Liver (tissue), 8 donors: ENCODE measurements at regions not wholly inside any gene's neighbourhood (a gene's known extent, or its start where the extent isn't known, plus 50 kb on each side); places are given as distances from the start of the nearest gene placed in this dataset.

Experiments
- DNase-seq: peaks from one replicate; pipeline ENCODE4 v3.0.0-alpha.2; 2017; ENCODE audit warnings: low spot score
- H3K27ac ChIP-seq, 2 donors: one replicate each; pipeline ENCODE4 v1.7.0; 2013; ENCODE audit warnings: inconsistent platforms in 2 of 2, low read length in 2 of 2, control low read depth in 1 of 2, low read depth in 1 of 2, mild to moderate bottlenecking in 1 of 2
- H3K27me3 ChIP-seq, 4 donors: one replicate each; pipeline versions ENCODE4 v1.6.1 to v1.7.0; 2013; ENCODE audit warnings: low read length in 3 of 4, inconsistent platforms in 1 of 4, mild to moderate bottlenecking in 1 of 4, moderate library complexity in 1 of 4; ENCODE audit not compliant: control insufficient read depth in 4 of 4, insufficient read depth in 4 of 4
- H3K36me3 ChIP-seq, 4 donors: one replicate each; pipeline versions ENCODE4 v1.6.1 to v1.7.0; 2013; ENCODE audit warnings: low read length in 3 of 4, mild to moderate bottlenecking in 3 of 4, low read depth in 1 of 4, moderate library complexity in 1 of 4; ENCODE audit not compliant: control insufficient read depth in 4 of 4, insufficient read depth in 3 of 4
- H3K4me1 ChIP-seq, 4 donors: one replicate each; pipeline versions ENCODE4 v1.6.1 to v1.7.0; 2013; ENCODE audit warnings: low read length in 3 of 4, mild to moderate bottlenecking in 3 of 4, moderate library complexity in 1 of 4; ENCODE audit not compliant: control insufficient read depth in 4 of 4, insufficient read depth in 4 of 4
- H3K4me3 ChIP-seq, 3 donors: one replicate each; pipeline versions ENCODE4 v1.6.1 to v1.7.0; 2013; ENCODE audit warnings: low read length in 3 of 3, control low read depth in 1 of 3, low read depth in 1 of 3, mild to moderate bottlenecking in 1 of 3
- H3K9ac ChIP-seq, 2 donors: one replicate each; pipeline ENCODE4 v1.7.0; 2013; ENCODE audit warnings: low read length in 2 of 2, mild to moderate bottlenecking in 2 of 2, moderate library complexity in 2 of 2, control low read depth in 1 of 2, low read depth in 1 of 2
- H3K9me3 ChIP-seq, 4 donors: one replicate each; pipeline versions ENCODE4 v1.6.1 to v1.7.0; 2013; ENCODE audit warnings: low read length in 3 of 4; ENCODE audit not compliant: control insufficient read depth in 4 of 4
- EGR1 ChIP-seq, 2 donors: IDR thresholded peaks; 2 replicates each; pipeline ENCODE4 v1.6.1; 2016 to 2018; ENCODE audit warnings: antibody characterized with exemption in 2 of 2, low read depth in 2 of 2
- FOXA2 ChIP-seq: IDR thresholded peaks from 2 replicates; pipeline ENCODE4 v1.6.1; 2016; ENCODE audit warnings: antibody characterized with exemption
- GABPA ChIP-seq, 2 donors: IDR thresholded peaks in 1 of 2; conservative IDR thresholded peaks in 1 of 2; 2 replicates each; pipeline ENCODE4 v1.6.1; 2016; ENCODE audit warnings: antibody characterized with exemption in 2 of 2, mild to moderate bottlenecking in 1 of 2, moderate library complexity in 1 of 2
- HNF4A ChIP-seq, 2 donors: conservative IDR thresholded peaks; 2 replicates each; pipeline ENCODE4 v1.6.1; 2016; ENCODE audit warnings: antibody characterized with exemption in 2 of 2, mild to moderate bottlenecking in 2 of 2
- HNF4G ChIP-seq: IDR thresholded peaks from 2 replicates; pipeline ENCODE4 v1.6.1; 2016; ENCODE audit warnings: antibody characterized with exemption
- JUND ChIP-seq, 2 donors: IDR thresholded peaks; 2 replicates each; pipeline ENCODE4 v1.6.1; 2016; ENCODE audit warnings: antibody characterized with exemption in 2 of 2
- NR2F2 ChIP-seq: IDR thresholded peaks from 2 replicates; pipeline ENCODE4 v1.6.1; 2016; ENCODE audit warnings: antibody characterized with exemption
- RAD21 ChIP-seq, 2 donors: IDR thresholded peaks; 2 replicates each; pipeline ENCODE4 v1.6.1; 2016; ENCODE audit warnings: antibody characterized with exemption in 2 of 2, mild to moderate bottlenecking in 2 of 2
- REST ChIP-seq: IDR thresholded peaks from 2 replicates; pipeline ENCODE4 v1.6.1; 2016; ENCODE audit warnings: antibody characterized with exemption, mild to moderate bottlenecking
- RXRA ChIP-seq, 2 donors: IDR thresholded peaks; 2 replicates each; pipeline ENCODE4 v1.6.1; 2017 to 2018; ENCODE audit warnings: antibody characterized with exemption in 2 of 2, mild to moderate bottlenecking in 1 of 2
- SP1 ChIP-seq: IDR thresholded peaks from 2 replicates; pipeline ENCODE4 v1.6.1; 2018; ENCODE audit warnings: antibody characterized with exemption, mild to moderate bottlenecking
- YY1 ChIP-seq: IDR thresholded peaks from 2 replicates; pipeline ENCODE4 v1.6.1; 2016; ENCODE audit warnings: antibody characterized with exemption, mild to moderate bottlenecking
- ZBTB33 ChIP-seq: IDR thresholded peaks from 2 replicates; pipeline ENCODE4 v1.6.1; 2016; ENCODE audit warnings: antibody characterized with exemption
- WGBS: extraction: QIAGEN DNeasy Blood & Tissue Kit; methylation state at CpG from one replicate; pipeline ENCODE4 v1.1.7; 2013; 5-methylcytosine and 5-hydroxymethylcytosine counted together
- TF ChIP-seq, protein P1 (sequence below): fragments of 150-350 bp; IDR thresholded peaks from 2 replicates; pipeline ENCODE4 v1.5.1; 2017; ENCODE audit warnings: improper control_type of control experiment, low read depth, low read length; ENCODE audit not compliant: missing input control
- TF ChIP-seq, protein P2 (sequence below): IDR thresholded peaks from 2 replicates; pipeline ENCODE4 v1.6.1; 2016; ENCODE audit warnings: antibody characterized with exemption
- donor health status: healthy.
- donor health status: healthy.
- donor health status: healthy.
- donor health status: healthy.
- donor health status: healthy.

DNA sequence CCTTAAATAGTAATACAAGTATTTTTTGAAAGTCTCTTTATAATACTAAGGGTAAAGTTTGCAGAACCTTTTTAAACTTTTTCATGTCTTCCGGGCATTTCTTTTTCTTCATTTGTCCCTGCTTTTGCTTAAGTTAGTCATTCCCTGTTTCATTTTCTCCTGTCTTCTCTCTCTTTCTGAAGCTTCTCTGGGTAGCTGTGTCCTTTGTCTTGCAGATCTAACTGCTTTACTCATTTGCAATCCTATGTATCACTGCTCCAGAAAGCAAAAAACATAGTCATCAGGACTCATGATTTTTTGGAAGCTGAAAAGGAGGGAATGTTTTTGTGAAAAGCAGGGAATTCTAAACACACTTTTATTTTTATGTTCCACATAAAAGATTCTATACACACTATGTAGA is 301.7 kb downstream of the MRPS30 start (continued):
- TF ChIP-seq REST (no peak), FOXA2 (no peak), EGR1 (IDR thresholded peaks at IDR 0.05; ENCODE audit: low read depth in 2 of 2) (no peak), SP1 (no peak), GABPA (IDR thresholded peaks at IDR 0.05 in 1 of 2, conservative IDR thresholded peaks at IDR 0.05 in 1 of 2) (no peak)
- TF ChIP-seq, protein P1, sequence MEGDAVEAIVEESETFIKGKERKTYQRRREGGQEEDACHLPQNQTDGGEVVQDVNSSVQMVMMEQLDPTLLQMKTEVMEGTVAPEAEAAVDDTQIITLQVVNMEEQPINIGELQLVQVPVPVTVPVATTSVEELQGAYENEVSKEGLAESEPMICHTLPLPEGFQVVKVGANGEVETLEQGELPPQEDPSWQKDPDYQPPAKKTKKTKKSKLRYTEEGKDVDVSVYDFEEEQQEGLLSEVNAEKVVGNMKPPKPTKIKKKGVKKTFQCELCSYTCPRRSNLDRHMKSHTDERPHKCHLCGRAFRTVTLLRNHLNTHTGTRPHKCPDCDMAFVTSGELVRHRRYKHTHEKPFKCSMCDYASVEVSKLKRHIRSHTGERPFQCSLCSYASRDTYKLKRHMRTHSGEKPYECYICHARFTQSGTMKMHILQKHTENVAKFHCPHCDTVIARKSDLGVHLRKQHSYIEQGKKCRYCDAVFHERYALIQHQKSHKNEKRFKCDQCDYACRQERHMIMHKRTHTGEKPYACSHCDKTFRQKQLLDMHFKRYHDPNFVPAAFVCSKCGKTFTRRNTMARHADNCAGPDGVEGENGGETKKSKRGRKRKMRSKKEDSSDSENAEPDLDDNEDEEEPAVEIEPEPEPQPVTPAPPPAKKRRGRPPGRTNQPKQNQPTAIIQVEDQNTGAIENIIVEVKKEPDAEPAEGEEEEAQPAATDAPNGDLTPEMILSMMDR, result no peak

DNA sequence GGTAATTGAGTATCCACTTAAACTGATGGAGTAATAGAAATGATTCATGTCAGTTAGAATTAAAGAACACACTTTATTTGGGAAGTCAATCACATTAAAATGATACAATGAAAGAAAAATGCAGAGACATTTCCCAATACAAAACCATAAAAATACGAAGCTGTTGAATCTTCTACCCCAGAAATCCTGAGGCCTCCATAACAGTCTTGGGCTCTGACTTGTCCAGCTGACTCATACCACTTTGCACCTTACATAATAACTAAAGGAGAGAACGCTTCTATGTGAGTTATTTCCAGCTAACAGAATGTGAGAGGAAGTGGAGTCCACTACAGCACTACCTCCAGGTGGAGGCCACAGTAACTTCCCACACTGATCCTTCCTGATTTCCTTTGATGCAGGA is 305.0 kb downstream of the MRPS30 start:
- H3K9me3 ChIP-seq, result no peaks in the 10 kb centered on the region
- DNase-seq, result no peak
- H3K27ac ChIP-seq, result no peak overlapping the region
- H3K9ac ChIP-seq, result no peak overlapping the region
- no peaks in the 10 kb centered on the region for H3K4me1 ChIP-seq
- no peaks in the 10 kb centered on the region for H3K36me3 ChIP-seq
- TF ChIP-seq JUND (IDR thresholded peaks at IDR 0.05) (no peak), YY1 (no peak), REST (no peak), NR2F2 (no peak), RXRA (IDR thresholded peaks at IDR 0.05) (no peak), SP1 (no peak), GABPA (IDR thresholded peaks at IDR 0.05 in 1 of 2, conservative IDR thresholded peaks at IDR 0.05 in 1 of 2) (no peak), HNF4A (conservative IDR thresholded peaks at IDR 0.05) (no peak), ZBTB33 (no peak), HNF4G (no peak), RAD21 (IDR thresholded peaks at IDR 0.05) (no peak)
- TF ChIP-seq, protein P2, sequence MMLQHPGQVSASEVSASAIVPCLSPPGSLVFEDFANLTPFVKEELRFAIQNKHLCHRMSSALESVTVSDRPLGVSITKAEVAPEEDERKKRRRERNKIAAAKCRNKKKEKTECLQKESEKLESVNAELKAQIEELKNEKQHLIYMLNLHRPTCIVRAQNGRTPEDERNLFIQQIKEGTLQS, result no peak
- TF ChIP-seq, protein P1, result no peak
- H3K4me3 ChIP-seq, result no peak overlapping the region
- 81% methylated on average over 2 of the region's 2 CpGs for whole genome bisulfite sequencing
- H3K27me3 ChIP-seq, result no peaks in the 10 kb centered on the region
